HCT116 (cell line): ENCODE measurements at regions not wholly inside any gene's neighbourhood (a gene's known extent, or its start where the extent isn't known, plus 50 kb on each side); places are given as distances from the start of the nearest gene placed in this dataset.

Source experiments
- ATAC-seq: fragments of 200-7000 bp; cut with Tn5 transposase; 2 replicates; pipeline ENCODE4 v1.9.1; 2020; ENCODE audit warnings: mild to moderate bottlenecking, moderate library complexity
- BruUV-seq: library from RNA; stranded (reverse); fragments of 400-500 nt; replicated peaks from 2 replicates; lab custom pipeline; 2021; lab: Mats Ljungman, UMichigan
- CTCF ChIA-PET: fragments of 300-600 bp; sonication (Branson Sonifier 250); formaldehyde crosslinking; loops from one replicate; lab custom pipeline; 2021; ENCODE audit warnings: antibody characterized with exemption; lab: Charles Lee
- POLR2A ChIA-PET: fragments of 300-600, 350-600 bp; sonication (Branson Sonifier 250); formaldehyde crosslinking; loops from one replicate; lab custom pipeline; 2021; ENCODE audit warnings: antibody characterized with exemption; lab: Charles Lee
- RAD21 ChIA-PET, 2 experiments: fragments of 300-600 bp; sonication (Branson Sonifier 250); formaldehyde crosslinking; loops; one replicate each; lab custom pipeline; 2023; ENCODE audit warnings: low total read pairs in 2 of 2; ENCODE audit not compliant: uncharacterized antibody in 2 of 2, unreplicated experiment in 2 of 2, low non-redundant PET in 1 of 2; lab: Charles Lee
- DNase-seq: peaks from one replicate; pipeline ENCODE4 v3.0.0-alpha.2; 2010; ENCODE audit warnings: low read depth, low spot score
- H2AFZ ChIP-seq: fragments of 200-600 bp; shearing (Covaris generic), sonication (generic); 2 replicates; pipeline ENCODE4 v1.6.1; 2017; ENCODE audit warnings: low read depth, mixed run types, mixed read lengths, antibody characterized with exemption, low read length; ENCODE audit not compliant: poor library complexity, severe bottlenecking
- H3K27ac ChIP-seq: 2 replicates; pipeline ENCODE4 v1.5.1; 2012; ENCODE audit warnings: low read depth, low read length
- H3K27me3 ChIP-seq: fragments of 200-600 bp; sonication (generic); 2 replicates; pipeline ENCODE4 v1.6.1; 2016; ENCODE audit warnings: mixed run types, low read length, mixed read lengths; ENCODE audit not compliant: insufficient read depth
- H3K36me3 ChIP-seq, 2 experiments: fragments of 200-500 bp in 1 of 2; fragments of 200-600 bp in 1 of 2; sonication (Bioruptor generic) in 1 of 2; sonication (generic) in 1 of 2; 2 replicates each; pipeline versions ENCODE4 v1.5.1 to v1.6.1; 2014 to 2016; ENCODE audit warnings: low read length in 2 of 2, inconsistent platforms in 1 of 2, mixed read lengths in 1 of 2, mixed run types in 1 of 2; ENCODE audit not compliant: insufficient read depth in 2 of 2, control insufficient read depth in 1 of 2
- H3K4me1 ChIP-seq, 2 experiments: fragments of 200-600 bp in 1 of 2; sonication (generic) in 1 of 2; 2 replicates each; pipeline versions ENCODE4 v1.5.1 to v1.6.1; 2012 to 2017; ENCODE audit warnings: low read length in 2 of 2, inconsistent platforms in 1 of 2, mild to moderate bottlenecking in 1 of 2, mixed read lengths in 1 of 2, mixed run types in 1 of 2, moderate library complexity in 1 of 2; ENCODE audit not compliant: insufficient read depth in 2 of 2, control insufficient read depth in 1 of 2
- H3K4me2 ChIP-seq: fragments of 200-600 bp; sonication (generic); 2 replicates; pipeline ENCODE4 v1.6.1; 2017; ENCODE audit warnings: mixed run types, low read length, mixed read lengths
- H3K4me3 ChIP-seq, 2 experiments: fragments of 200-600 bp in 1 of 2; sonication (generic) in 1 of 2; replicated peaks in 1 of 2; 2 replicates each; pipeline ENCODE4 v1.5.1; 2011 to 2016; ENCODE audit warnings: low read length in 2 of 2, control low read depth in 1 of 2, low read depth in 1 of 2, mild to moderate bottlenecking in 1 of 2, mixed read lengths in 1 of 2, mixed run types in 1 of 2
- H3K79me2 ChIP-seq: fragments of 200-600 bp; sonication (generic); 2 replicates; pipeline ENCODE4 v1.6.1; 2017; ENCODE audit warnings: mild to moderate bottlenecking, mixed run types, low read length, moderate library complexity, mixed read lengths; ENCODE audit not compliant: insufficient read depth
- H3K9ac ChIP-seq: fragments of 200-600 bp; sonication (generic); 2 replicates; pipeline ENCODE4 v1.6.1; 2016; ENCODE audit warnings: low read length, mixed read lengths
- H3K9me2 ChIP-seq: fragments of 200-600 bp; sonication (generic), shearing (Covaris generic); 2 replicates; pipeline ENCODE4 v1.6.1; 2017; ENCODE audit warnings: mixed run types, mild to moderate bottlenecking, moderate library complexity; ENCODE audit not compliant: insufficient read depth
- H3K9me3 ChIP-seq, 2 experiments: fragments of 200-500 bp in 1 of 2; fragments of 200-600 bp in 1 of 2; sonication (Bioruptor generic) in 1 of 2; sonication (generic) in 1 of 2; 2 replicates each; pipeline ENCODE4 v1.6.1; 2014 to 2017; ENCODE audit warnings: low read length in 2 of 2, mixed read lengths in 2 of 2, inconsistent platforms in 1 of 2, low read depth in 1 of 2, mild to moderate bottlenecking in 1 of 2, mixed run types in 1 of 2, moderate library complexity in 1 of 2; ENCODE audit not compliant: control insufficient read depth in 1 of 2, insufficient read depth in 1 of 2
- H4K20me1 ChIP-seq: fragments of 200-600 bp; sonication (generic), shearing (Covaris generic); 2 replicates; pipeline ENCODE4 v1.6.1; 2017; ENCODE audit warnings: mixed run types, mild to moderate bottlenecking, moderate library complexity; ENCODE audit not compliant: insufficient read depth
- ATF3 ChIP-seq: IDR thresholded peaks from 2 replicates; pipeline ENCODE4 v1.6.1; 2012
- CBX3 ChIP-seq: IDR thresholded peaks from 2 replicates; pipeline ENCODE4 v1.6.1; 2012; ENCODE audit warnings: low read depth
- CEBPB ChIP-seq: IDR thresholded peaks from 2 replicates; pipeline ENCODE4 v1.6.1; 2012; ENCODE audit warnings: low read depth
- EGR1 ChIP-seq: IDR thresholded peaks from 2 replicates; pipeline ENCODE4 v1.6.1; 2012; ENCODE audit warnings: low read depth
- ELF1 ChIP-seq: IDR thresholded peaks from 2 replicates; pipeline ENCODE4 v1.6.1; 2012; ENCODE audit warnings: low read depth, borderline replicate concordance
- EZH2 ChIP-seq: fragments of 200-600 bp; sonication (generic); IDR thresholded peaks from 2 replicates; pipeline ENCODE4 v1.6.1; 2017; ENCODE audit warnings: antibody characterized with exemption, mixed run types
- EZH2phosphoT487 ChIP-seq: fragments of 200-600 bp; IDR thresholded peaks from 2 replicates; pipeline ENCODE4 v1.6.1; 2018; ENCODE audit warnings: antibody characterized with exemption, borderline replicate concordance
- MAX ChIP-seq: IDR thresholded peaks from 2 replicates; pipeline ENCODE4 v1.6.1; 2012
- POLR2A ChIP-seq: IDR thresholded peaks from 2 replicates; pipeline ENCODE4 v1.7.0; 2011; ENCODE audit warnings: borderline replicate concordance; ENCODE audit not compliant: insufficient read depth, insufficient read length; ENCODE audit errors: extremely low read depth
- RAD21 ChIP-seq: IDR thresholded peaks from 2 replicates; pipeline ENCODE4 v1.6.1; 2012; ENCODE audit warnings: low read depth, mild to moderate bottlenecking
- SIN3A ChIP-seq: IDR thresholded peaks from 2 replicates; pipeline ENCODE4 v1.6.1; 2012; ENCODE audit warnings: low read depth
- SRF ChIP-seq: IDR thresholded peaks from 2 replicates; pipeline ENCODE4 v1.6.1; 2012; ENCODE audit warnings: low read depth
- YY1 ChIP-seq: IDR thresholded peaks from 2 replicates; pipeline ENCODE4 v1.6.1; 2011; ENCODE audit warnings: low read length, low read depth, moderate library complexity, mild to moderate bottlenecking; ENCODE audit not compliant: insufficient replicate concordance; ENCODE audit errors: extremely low read depth
- intact Hi-C: fragments of 100-400 bp; cut with micrococcal nuclease; formaldehyde crosslinking; loops from 2 replicates; pipeline ENCODE4 v1.10.0; 2022

DNA sequence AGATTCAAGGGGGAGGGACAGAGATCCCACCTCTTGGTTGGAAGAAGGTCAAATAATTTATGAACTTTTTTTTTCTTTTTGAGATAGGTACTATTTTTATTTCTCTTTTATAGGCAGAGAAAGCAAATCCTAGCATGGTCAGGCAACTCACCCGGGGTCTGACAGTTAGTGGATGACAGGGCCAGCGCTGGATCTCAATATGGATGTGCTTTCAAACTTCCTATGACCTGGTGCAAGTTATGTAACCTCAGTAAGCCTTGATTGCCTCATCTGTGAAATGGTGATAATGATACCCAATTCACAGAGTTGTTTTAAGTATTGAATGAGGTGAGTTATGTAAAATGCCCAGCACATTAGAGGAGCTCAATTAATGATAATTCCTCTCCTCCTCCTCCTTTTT lies 86.8 kb upstream of the MEF2A start:
- ATAC-seq (no peak), DNase-seq (no peak)
- POLR2A ChIA-PET: no interaction called here
- H3K36me3 ChIP-seq: no peaks in the 10 kb centered on the region
- no peak overlapping the region for H3K9ac ChIP-seq
- BruUV-seq: no TSS peak
- intact Hi-C loops: no loop called here
- H3K79me2 ChIP-seq: no peaks in the 10 kb centered on the region
- TF ChIP-seq ELF1 (no peak), EZH2phosphoT487 (no peak), RAD21 (no peak), SIN3A (no peak), CEBPB (no peak), YY1 (no peak), EGR1 (no peak), SRF (no peak), POLR2A (no peak), EZH2 (no peak), CBX3 (no peak), ATF3 (no peak), MAX (no peak)
- H4K20me1 ChIP-seq: no peaks in the 10 kb centered on the region
- no peak overlapping the region for H2AFZ ChIP-seq
- no peak overlapping the region for H3K27ac ChIP-seq
- no peaks in the 10 kb centered on the region for H3K9me2 ChIP-seq
- no peaks in the 10 kb centered on the region; a peak in 1 of 4 replicates for H3K4me1 ChIP-seq
- H3K27me3 ChIP-seq: no peaks in the 10 kb centered on the region
- RAD21 ChIA-PET: no interaction called here
- H3K9me3 ChIP-seq: no peaks in the 10 kb centered on the region
- CTCF ChIA-PET: no interaction called here
- no peak overlapping the region for H3K4me3 ChIP-seq
- no peak overlapping the region for H3K4me2 ChIP-seq
